ENCODE measurements at regions not wholly inside any gene's neighbourhood (a gene's known extent, or its start where the extent isn't known, plus 50 kb on each side); places are given as distances from the start of the nearest gene placed in this dataset.

GRCh38 chr10:90399782-90400181 lies 458.1 kb downstream of the HTR7 start:
- no peaks in the 10 kb centered on the region for H3K27me3 ChIP-seq (ENCODE audit: control insufficient read depth in 4 of 4, insufficient read depth in 4 of 4, low read length in 3 of 4)
- H3K4me1 ChIP-seq (ENCODE audit: control insufficient read depth in 4 of 4, insufficient read depth in 4 of 4, low read length in 3 of 4): no peaks in the 10 kb centered on the region

GRCh38 chr10:90403211-90404000 lies 454.4 kb downstream of the HTR7 start:
- TF ChIP-seq ZBTB33 (IDR thresholded peaks at IDR 0.05) (no peak), FOXA1 (IDR thresholded peaks at IDR 0.05) (no peak), REST (IDR thresholded peaks at IDR 0.05) (no peak), FOXA2 (IDR thresholded peaks at IDR 0.05) (no peak), JUND (IDR thresholded peaks at IDR 0.05) (no peak), RAD21 (IDR thresholded peaks at IDR 0.05) (no peak), CTCF (IDR thresholded peaks at IDR 0.05; ENCODE audit: low read depth, low read length, missing input control) (no peak), HNF4A (conservative IDR thresholded peaks at IDR 0.05) (no peak), ATF3 (IDR thresholded peaks at IDR 0.05) (no peak), RXRA (IDR thresholded peaks at IDR 0.05) (no peak), HNF4G (IDR thresholded peaks at IDR 0.05) (no peak), MAX (IDR thresholded peaks at IDR 0.05) (no peak), EGR1 (IDR thresholded peaks at IDR 0.05; ENCODE audit: low read depth in 2 of 2) (no peak), YY1 (IDR thresholded peaks at IDR 0.05) (no peak)
- H3K36me3 ChIP-seq (ENCODE audit: control insufficient read depth in 4 of 4, insufficient read depth in 3 of 4, low read depth in 1 of 4, low read length in 3 of 4): no peaks in the 10 kb centered on the region
- H3K9ac ChIP-seq (ENCODE audit: low read depth in 1 of 2, low read length in 2 of 2): no peak overlapping the region
- H3K9me3 ChIP-seq (ENCODE audit: control insufficient read depth in 4 of 4, low read length in 3 of 4): no peaks in the 10 kb centered on the region
- H3K27ac ChIP-seq (ENCODE audit: low read depth in 1 of 2, low read length in 2 of 2): no peak overlapping the region
- no peak overlapping the region for H3K4me3 ChIP-seq (ENCODE audit: low read depth in 1 of 3, low read length in 3 of 3)
- H3K27me3 ChIP-seq (ENCODE audit: control insufficient read depth in 4 of 4, insufficient read depth in 4 of 4, low read length in 3 of 4): no peaks in the 10 kb centered on the region
- DNase-seq (ENCODE audit: low spot score): no peak
- WGBS: 83% methylated on average over 2 of the region's 2 CpGs
- no peaks in the 10 kb centered on the region for H3K4me1 ChIP-seq (ENCODE audit: control insufficient read depth in 4 of 4, insufficient read depth in 4 of 4, low read length in 3 of 4)

More at GRCh38 chr10:90399782-90400181, 458.1 kb downstream of the HTR7 start:
- no peak for DNase-seq (ENCODE audit: low spot score)
- WGBS: 80% methylated on average over 1 of the region's 1 CpG
- no peaks in the 10 kb centered on the region for H3K9me3 ChIP-seq (ENCODE audit: control insufficient read depth in 4 of 4, low read length in 3 of 4)
- H3K9ac ChIP-seq (ENCODE audit: low read depth in 1 of 2, low read length in 2 of 2): no peak overlapping the region
- no peak overlapping the region for H3K4me3 ChIP-seq (ENCODE audit: low read depth in 1 of 3, low read length in 3 of 3)
- H3K27ac ChIP-seq (ENCODE audit: low read depth in 1 of 2, low read length in 2 of 2): no peak overlapping the region
- TF ChIP-seq TAF1 (conservative IDR thresholded peaks at IDR 0.05) (no peak), GABPA (IDR thresholded peaks at IDR 0.05 in 1 of 2, conservative IDR thresholded peaks at IDR 0.05 in 1 of 2) (no peak), MAX (IDR thresholded peaks at IDR 0.05) (no peak)
- no peaks in the 10 kb centered on the region for H3K36me3 ChIP-seq (ENCODE audit: control insufficient read depth in 4 of 4, insufficient read depth in 3 of 4, low read depth in 1 of 4, low read length in 3 of 4)
